ENCODE measurements at regions not wholly inside any gene's neighbourhood (a gene's known extent, or its start where the extent isn't known, plus 50 kb on each side); places are given as distances from the start of the nearest gene placed in this dataset.
"Not testable (repeated sequence)": the region's sequence is repeated elsewhere in the genome, so short reads cannot be mapped to it uniquely, and the experiment has no call there.

- Histone ChIP-seq H3K4me3 (ENCODE audit: low read length in 2 of 2) (no peak overlapping the region), H3K9me3 (ENCODE audit: control insufficient read depth in 2 of 2, low read length in 2 of 2) (no peaks in the 10 kb centered on the region), H3K27me3 (ENCODE audit: control insufficient read depth in 1 of 2, insufficient read depth in 2 of 2, low read length in 2 of 2) (no peaks in the 10 kb centered on the region), H3K4me1 (ENCODE audit: control insufficient read depth, insufficient read depth, low read length) (no peaks in the 10 kb centered on the region), H3K9ac (ENCODE audit: low read length in 2 of 2) (no peak overlapping the region), H3K36me3 (ENCODE audit: control insufficient read depth in 2 of 2, insufficient read depth in 2 of 2, low read length in 2 of 2) (no peaks in the 10 kb centered on the region), H3K27ac (ENCODE audit: low read length) (no peak overlapping the region)
Observed at GRCh38 chr10:9853405-9854355, 1164.0 kb upstream of the CELF2 start.

GRCh38 chr10:9855451-9855850 is 1162.2 kb upstream of the CELF2 start:
- not testable (repeated sequence) for H3K27ac ChIP-seq (ENCODE audit: low read length); H3K9me3 ChIP-seq (ENCODE audit: control insufficient read depth in 2 of 2, low read length in 2 of 2); H3K4me3 ChIP-seq (ENCODE audit: low read length in 2 of 2); H3K9ac ChIP-seq (ENCODE audit: low read length in 2 of 2); H3K36me3 ChIP-seq (ENCODE audit: control insufficient read depth in 2 of 2, insufficient read depth in 2 of 2, low read length in 2 of 2); H3K27me3 ChIP-seq (ENCODE audit: control insufficient read depth in 1 of 2, insufficient read depth in 2 of 2, low read length in 2 of 2); H3K4me1 ChIP-seq (ENCODE audit: control insufficient read depth, insufficient read depth, low read length)

- Histone ChIP-seq H3K36me3 (ENCODE audit: control insufficient read depth in 2 of 2, insufficient read depth in 2 of 2, low read length in 2 of 2) (no peaks in the 10 kb centered on the region), H3K27me3 (ENCODE audit: control insufficient read depth in 1 of 2, insufficient read depth in 2 of 2, low read length in 2 of 2) (no peaks in the 10 kb centered on the region), H3K9me3 (ENCODE audit: control insufficient read depth in 2 of 2, low read length in 2 of 2) (no peaks in the 10 kb centered on the region), H3K4me3 (ENCODE audit: low read length in 2 of 2) (no peak overlapping the region), H3K9ac (ENCODE audit: low read length in 2 of 2) (no peak overlapping the region), H3K27ac (ENCODE audit: low read length) (no peak overlapping the region), H3K4me1 (ENCODE audit: control insufficient read depth, insufficient read depth, low read length) (no peaks in the 10 kb centered on the region)
Observed at GRCh38 chr10:9858816-9859215, 1158.9 kb upstream of the CELF2 start.

- Histone ChIP-seq H3K9ac (ENCODE audit: low read length in 2 of 2) (no peak overlapping the region), H3K27ac (ENCODE audit: low read length) (no peak overlapping the region), H3K9me3 (ENCODE audit: control insufficient read depth in 2 of 2, low read length in 2 of 2) (no peaks in the 10 kb centered on the region)
Observed at GRCh38 chr10:9860045-9860444, 1157.6 kb upstream of the CELF2 start.

GRCh38 chr10:9863559-9864121 is 1154.0 kb upstream of the CELF2 start:
- H3K27me3 ChIP-seq (ENCODE audit: control insufficient read depth in 1 of 2, insufficient read depth in 2 of 2, low read length in 2 of 2): no peaks in the 10 kb centered on the region

More at GRCh38 chr10:9860045-9860444, 1157.6 kb upstream of the CELF2 start:
- H3K36me3 ChIP-seq (ENCODE audit: control insufficient read depth in 2 of 2, insufficient read depth in 2 of 2, low read length in 2 of 2): no peaks in the 10 kb centered on the region
- H3K4me1 ChIP-seq (ENCODE audit: control insufficient read depth, insufficient read depth, low read length): no peaks in the 10 kb centered on the region
- H3K27me3 ChIP-seq (ENCODE audit: control insufficient read depth in 1 of 2, insufficient read depth in 2 of 2, low read length in 2 of 2): no peaks in the 10 kb centered on the region
- no peak overlapping the region for H3K4me3 ChIP-seq (ENCODE audit: low read length in 2 of 2)

GRCh38 chr10:9868499-9868898 is 1149.2 kb upstream of the CELF2 start:
- no peaks in the 10 kb centered on the region for H3K27me3 ChIP-seq (ENCODE audit: control insufficient read depth in 1 of 2, insufficient read depth in 2 of 2, low read length in 2 of 2)
- no peak overlapping the region for H3K27ac ChIP-seq (ENCODE audit: low read length)
- no peaks in the 10 kb centered on the region for H3K36me3 ChIP-seq (ENCODE audit: control insufficient read depth in 2 of 2, insufficient read depth in 2 of 2, low read length in 2 of 2)
- H3K9me3 ChIP-seq (ENCODE audit: control insufficient read depth in 2 of 2, low read length in 2 of 2): no peaks in the 10 kb centered on the region
- H3K4me1 ChIP-seq (ENCODE audit: control insufficient read depth, insufficient read depth, low read length): no peaks in the 10 kb centered on the region
- H3K4me3 ChIP-seq (ENCODE audit: low read length in 2 of 2): no peak overlapping the region
- H3K9ac ChIP-seq (ENCODE audit: low read length in 2 of 2): no peak overlapping the region

More at GRCh38 chr10:9863559-9864121, 1154.0 kb upstream of the CELF2 start:
- H3K9ac ChIP-seq (ENCODE audit: low read length in 2 of 2): no peak overlapping the region
- H3K9me3 ChIP-seq (ENCODE audit: control insufficient read depth in 2 of 2, low read length in 2 of 2): no peaks in the 10 kb centered on the region
- H3K4me1 ChIP-seq (ENCODE audit: control insufficient read depth, insufficient read depth, low read length): no peaks in the 10 kb centered on the region
- H3K4me3 ChIP-seq (ENCODE audit: low read length in 2 of 2): no peak overlapping the region
- H3K36me3 ChIP-seq (ENCODE audit: control insufficient read depth in 2 of 2, insufficient read depth in 2 of 2, low read length in 2 of 2): no peaks in the 10 kb centered on the region
- no peak overlapping the region for H3K27ac ChIP-seq (ENCODE audit: low read length)

- Histone ChIP-seq H3K4me1 (ENCODE audit: control insufficient read depth, insufficient read depth, low read length) (no peaks in the 10 kb centered on the region), H3K27me3 (ENCODE audit: control insufficient read depth in 1 of 2, insufficient read depth in 2 of 2, low read length in 2 of 2) (no peaks in the 10 kb centered on the region), H3K9me3 (ENCODE audit: control insufficient read depth in 2 of 2, low read length in 2 of 2) (no peaks in the 10 kb centered on the region), H3K9ac (ENCODE audit: low read length in 2 of 2) (no peak overlapping the region), H3K4me3 (ENCODE audit: low read length in 2 of 2) (no peak overlapping the region), H3K36me3 (ENCODE audit: control insufficient read depth in 2 of 2, insufficient read depth in 2 of 2, low read length in 2 of 2) (no peaks in the 10 kb centered on the region), H3K27ac (ENCODE audit: low read length) (no peak overlapping the region)
Observed at GRCh38 chr10:9869205-9869604, 1148.5 kb upstream of the CELF2 start.

- no peak overlapping the region for H3K4me3 ChIP-seq (ENCODE audit: low read length in 2 of 2)
- H3K27me3 ChIP-seq (ENCODE audit: control insufficient read depth in 1 of 2, insufficient read depth in 2 of 2, low read length in 2 of 2): no peaks in the 10 kb centered on the region
- H3K9me3 ChIP-seq (ENCODE audit: control insufficient read depth in 2 of 2, low read length in 2 of 2): no peaks in the 10 kb centered on the region
- H3K4me1 ChIP-seq (ENCODE audit: control insufficient read depth, insufficient read depth, low read length): no peaks in the 10 kb centered on the region
- no peaks in the 10 kb centered on the region for H3K36me3 ChIP-seq (ENCODE audit: control insufficient read depth in 2 of 2, insufficient read depth in 2 of 2, low read length in 2 of 2)
- H3K9ac ChIP-seq (ENCODE audit: low read length in 2 of 2): no peak overlapping the region
- no peak overlapping the region for H3K27ac ChIP-seq (ENCODE audit: low read length)
Observed at GRCh38 chr10:9869606-9870176, 1148.0 kb upstream of the CELF2 start.

- Histone ChIP-seq H3K4me1 (ENCODE audit: control insufficient read depth, insufficient read depth, low read length) (no peaks in the 10 kb centered on the region), H3K9ac (ENCODE audit: low read length in 2 of 2) (no peak overlapping the region), H3K9me3 (ENCODE audit: control insufficient read depth in 2 of 2, low read length in 2 of 2) (no peaks in the 10 kb centered on the region), H3K27ac (ENCODE audit: low read length) (no peak overlapping the region), H3K36me3 (ENCODE audit: control insufficient read depth in 2 of 2, insufficient read depth in 2 of 2, low read length in 2 of 2) (no peaks in the 10 kb centered on the region), H3K27me3 (ENCODE audit: control insufficient read depth in 1 of 2, insufficient read depth in 2 of 2, low read length in 2 of 2) (no peaks in the 10 kb centered on the region), H3K4me3 (ENCODE audit: low read length in 2 of 2) (no peak overlapping the region)
Observed at GRCh38 chr10:9875353-9875752, 1142.3 kb upstream of the CELF2 start.

- Histone ChIP-seq H3K27me3 (ENCODE audit: control insufficient read depth in 1 of 2, insufficient read depth in 2 of 2, low read length in 2 of 2) (no peaks in the 10 kb centered on the region), H3K4me1 (ENCODE audit: control insufficient read depth, insufficient read depth, low read length) (no peaks in the 10 kb centered on the region), H3K9me3 (ENCODE audit: control insufficient read depth in 2 of 2, low read length in 2 of 2) (peaks cover 0 to under 1% of the 10 kb centered on the region in 2 donors), H3K36me3 (ENCODE audit: control insufficient read depth in 2 of 2, insufficient read depth in 2 of 2, low read length in 2 of 2) (no peaks in the 10 kb centered on the region), H3K27ac (ENCODE audit: low read length) (no peak overlapping the region), H3K9ac (ENCODE audit: low read length in 2 of 2) (no peak overlapping the region), H3K4me3 (ENCODE audit: low read length in 2 of 2) (no peak overlapping the region)
Observed at GRCh38 chr10:9877978-9878377, 1139.7 kb upstream of the CELF2 start.

GRCh38 chr10:9878383-9878782 is 1139.3 kb upstream of the CELF2 start:
- Histone ChIP-seq H3K9ac (ENCODE audit: low read length in 2 of 2) (no peak overlapping the region), H3K27ac (ENCODE audit: low read length) (no peak overlapping the region), H3K9me3 (ENCODE audit: control insufficient read depth in 2 of 2, low read length in 2 of 2) (peaks cover 0 to 3% of the 10 kb centered on the region in 2 donors), H3K27me3 (ENCODE audit: control insufficient read depth in 1 of 2, insufficient read depth in 2 of 2, low read length in 2 of 2) (no peaks in the 10 kb centered on the region), H3K36me3 (ENCODE audit: control insufficient read depth in 2 of 2, insufficient read depth in 2 of 2, low read length in 2 of 2) (no peaks in the 10 kb centered on the region), H3K4me1 (ENCODE audit: control insufficient read depth, insufficient read depth, low read length) (no peaks in the 10 kb centered on the region), H3K4me3 (ENCODE audit: low read length in 2 of 2) (no peak overlapping the region)
